ENCODE measurements at regions not wholly inside any gene's neighbourhood (a gene's known extent, or its start where the extent isn't known, plus 50 kb on each side); places are given as distances from the start of the nearest gene placed in this dataset.
"Not testable (repeated sequence)": the region's sequence is repeated elsewhere in the genome, so short reads cannot be mapped to it uniquely, and the experiment has no call there.

DNA sequence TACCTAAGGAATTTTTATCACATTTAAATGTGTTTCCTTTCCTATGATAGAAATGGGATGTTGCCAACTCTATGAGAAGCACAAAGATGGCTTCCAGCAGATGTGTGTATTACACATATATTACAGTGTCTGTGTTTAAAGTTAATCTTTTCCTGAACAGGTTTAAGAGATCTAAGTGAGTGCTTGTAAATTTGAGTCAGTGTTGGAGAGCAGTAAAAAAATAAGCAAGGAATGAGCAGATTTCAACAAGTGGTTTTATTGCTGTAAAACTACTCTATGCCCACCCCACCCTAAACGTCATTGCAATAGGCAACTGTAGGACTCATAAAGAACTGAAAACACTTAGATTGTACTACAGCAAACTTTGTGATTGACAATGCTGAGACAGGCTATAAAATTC, 248.7 kb downstream of the KLF5 start:
- Histone ChIP-seq H3K4me3 (ENCODE audit: low read depth, low read length) (no peak overlapping the region), H3K36me3 (ENCODE audit: control insufficient read depth, insufficient read depth, low read length) (no peaks in the 10 kb centered on the region), H3K27me3 (ENCODE audit: control insufficient read depth, insufficient read depth, low read length) (no peaks in the 10 kb centered on the region), H3K9me3 (ENCODE audit: control insufficient read depth, low read length) (no peaks in the 10 kb centered on the region), H3K4me1 (no peaks in the 10 kb centered on the region), H2AFZ (no peak overlapping the region), H3K9ac (no peak overlapping the region), H3K27ac (no peak overlapping the region), H3K4me2 (ENCODE audit: low read length) (no peak overlapping the region), H3K79me2 (no peaks in the 10 kb centered on the region)
- TF ChIP-seq, protein P1, sequence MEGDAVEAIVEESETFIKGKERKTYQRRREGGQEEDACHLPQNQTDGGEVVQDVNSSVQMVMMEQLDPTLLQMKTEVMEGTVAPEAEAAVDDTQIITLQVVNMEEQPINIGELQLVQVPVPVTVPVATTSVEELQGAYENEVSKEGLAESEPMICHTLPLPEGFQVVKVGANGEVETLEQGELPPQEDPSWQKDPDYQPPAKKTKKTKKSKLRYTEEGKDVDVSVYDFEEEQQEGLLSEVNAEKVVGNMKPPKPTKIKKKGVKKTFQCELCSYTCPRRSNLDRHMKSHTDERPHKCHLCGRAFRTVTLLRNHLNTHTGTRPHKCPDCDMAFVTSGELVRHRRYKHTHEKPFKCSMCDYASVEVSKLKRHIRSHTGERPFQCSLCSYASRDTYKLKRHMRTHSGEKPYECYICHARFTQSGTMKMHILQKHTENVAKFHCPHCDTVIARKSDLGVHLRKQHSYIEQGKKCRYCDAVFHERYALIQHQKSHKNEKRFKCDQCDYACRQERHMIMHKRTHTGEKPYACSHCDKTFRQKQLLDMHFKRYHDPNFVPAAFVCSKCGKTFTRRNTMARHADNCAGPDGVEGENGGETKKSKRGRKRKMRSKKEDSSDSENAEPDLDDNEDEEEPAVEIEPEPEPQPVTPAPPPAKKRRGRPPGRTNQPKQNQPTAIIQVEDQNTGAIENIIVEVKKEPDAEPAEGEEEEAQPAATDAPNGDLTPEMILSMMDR (IDR thresholded peaks at IDR 0.05): no peak

- Histone ChIP-seq H3K27ac (no peak overlapping the region), H3K9me3 (ENCODE audit: control insufficient read depth, low read length) (no peaks in the 10 kb centered on the region)
These were observed 247.9 kb downstream of the KLF5 start for GRCh38 chr13:73306688-73307087.

GRCh38 chr13:73304442-73304841, 245.6 kb downstream of the KLF5 start:
- no peaks in the 10 kb centered on the region for H3K9me3 ChIP-seq (ENCODE audit: control insufficient read depth, low read length)
- no peaks in the 10 kb centered on the region for H3K27me3 ChIP-seq (ENCODE audit: control insufficient read depth, insufficient read depth, low read length)
- no peaks in the 10 kb centered on the region for H3K79me2 ChIP-seq
- no peaks in the 10 kb centered on the region for H3K36me3 ChIP-seq (ENCODE audit: control insufficient read depth, insufficient read depth, low read length)
- TF ChIP-seq, protein P1 (IDR thresholded peaks at IDR 0.05): no peak
- no peaks in the 10 kb centered on the region for H3K4me1 ChIP-seq
- H3K27ac ChIP-seq: no peak overlapping the region
- no peak overlapping the region for H3K4me3 ChIP-seq (ENCODE audit: low read depth, low read length)
- H3K4me2 ChIP-seq (ENCODE audit: low read length): no peak overlapping the region
- no peak overlapping the region for H3K9ac ChIP-seq
- H2AFZ ChIP-seq: no peak overlapping the region

More at GRCh38 chr13:73306688-73307087, 247.9 kb downstream of the KLF5 start:
- H3K27me3 ChIP-seq (ENCODE audit: control insufficient read depth, insufficient read depth, low read length): no peaks in the 10 kb centered on the region
- H2AFZ ChIP-seq: no peak overlapping the region
- H3K4me3 ChIP-seq (ENCODE audit: low read depth, low read length): no peak overlapping the region
- H3K79me2 ChIP-seq: no peaks in the 10 kb centered on the region
- H3K36me3 ChIP-seq (ENCODE audit: control insufficient read depth, insufficient read depth, low read length): no peaks in the 10 kb centered on the region
- H3K4me1 ChIP-seq: no peaks in the 10 kb centered on the region
- TF ChIP-seq, protein P1 (IDR thresholded peaks at IDR 0.05): no peak
- no peak overlapping the region for H3K9ac ChIP-seq
- H3K4me2 ChIP-seq (ENCODE audit: low read length): no peak overlapping the region

- Histone ChIP-seq H3K27ac (no peak overlapping the region), H3K4me1 (no peaks in the 10 kb centered on the region), H2AFZ (no peak overlapping the region)
These were observed 245.0 kb downstream of the KLF5 start for GRCh38 chr13:73303851-73304250.

GRCh38 chr13:73301622-73302021, 242.8 kb downstream of the KLF5 start:
- not testable (repeated sequence) for H2AFZ ChIP-seq; H3K4me3 ChIP-seq (ENCODE audit: low read depth, low read length); H3K9me3 ChIP-seq (ENCODE audit: control insufficient read depth, low read length); H3K4me1 ChIP-seq; H3K4me2 ChIP-seq (ENCODE audit: low read length); H3K36me3 ChIP-seq (ENCODE audit: control insufficient read depth, insufficient read depth, low read length); H3K9ac ChIP-seq; H3K27me3 ChIP-seq (ENCODE audit: control insufficient read depth, insufficient read depth, low read length); H3K79me2 ChIP-seq; H3K27ac ChIP-seq

More at GRCh38 chr13:73303851-73304250, 245.0 kb downstream of the KLF5 start:
- Histone ChIP-seq H3K9ac (no peak overlapping the region), H3K27me3 (ENCODE audit: control insufficient read depth, insufficient read depth, low read length) (no peaks in the 10 kb centered on the region), H3K9me3 (ENCODE audit: control insufficient read depth, low read length) (no peaks in the 10 kb centered on the region), H3K4me2 (ENCODE audit: low read length) (no peak overlapping the region), H3K36me3 (ENCODE audit: control insufficient read depth, insufficient read depth, low read length) (no peaks in the 10 kb centered on the region), H3K4me3 (ENCODE audit: low read depth, low read length) (no peak overlapping the region), H3K79me2 (no peaks in the 10 kb centered on the region)
- TF ChIP-seq, protein P1 (IDR thresholded peaks at IDR 0.05): no peak
